DOHH2 (cell line): ENCODE measurements at regions not wholly inside any gene's neighbourhood (a gene's known extent, or its start where the extent isn't known, plus 50 kb on each side); places are given as distances from the start of the nearest gene placed in this dataset.

ENCODE experiments used
- H3F3A ChIP-seq: fragments of 200-600 bp; sonication (generic), shearing (Covaris generic); 2 replicates; pipeline ENCODE4 v1.6.0; 2016; ENCODE audit warnings: antibody characterized with exemption, mild to moderate bottlenecking; ENCODE audit not compliant: control insufficient read depth, insufficient read depth
- H3K27ac ChIP-seq: fragments of 200-600 bp; sonication (generic); 2 replicates; pipeline ENCODE4 v1.5.1; 2014; ENCODE audit warnings: low read depth, mild to moderate bottlenecking, low read length, moderate library complexity
- H3K27me3 ChIP-seq: fragments of 200-600 bp; sonication (generic); 2 replicates; pipeline ENCODE4 v1.6.1; 2014; ENCODE audit warnings: mild to moderate bottlenecking, low read length, mixed read lengths; ENCODE audit not compliant: control insufficient read depth
- H3K36me3 ChIP-seq: fragments of 200-600 bp; sonication (generic); 2 replicates; pipeline ENCODE4 v1.6.1; 2014; ENCODE audit warnings: mild to moderate bottlenecking, low read length, moderate library complexity, mixed read lengths; ENCODE audit not compliant: control insufficient read depth
- H3K4me1 ChIP-seq: fragments of 200-600 bp; sonication (generic); 2 replicates; pipeline ENCODE4 v1.6.1; 2014; ENCODE audit warnings: mild to moderate bottlenecking, low read length, mixed read lengths; ENCODE audit not compliant: control insufficient read depth
- H3K4me2 ChIP-seq: fragments of 200-600 bp; sonication (generic); 2 replicates; pipeline ENCODE4 v1.6.0; 2014; ENCODE audit warnings: mild to moderate bottlenecking, low read length, moderate library complexity
- H3K4me3 ChIP-seq: fragments of 200-600 bp; sonication (generic); 2 replicates; pipeline ENCODE4 v1.5.1; 2014; ENCODE audit warnings: mild to moderate bottlenecking, low read length, mixed read lengths
- H3K79me2 ChIP-seq: fragments of 200-600 bp; sonication (generic); 2 replicates; pipeline ENCODE4 v1.6.1; 2014; ENCODE audit warnings: mild to moderate bottlenecking, low read length, mixed read lengths; ENCODE audit not compliant: control insufficient read depth
- H3K9me2 ChIP-seq: fragments of 200-600 bp; sonication (generic); replicated peaks from 2 replicates; pipeline ENCODE4 v1.6.1; 2014; ENCODE audit warnings: mild to moderate bottlenecking, low read length, mixed read lengths; ENCODE audit not compliant: control insufficient read depth
- H3K9me3 ChIP-seq: fragments of 200-600 bp; sonication (generic); 2 replicates; pipeline ENCODE4 v1.6.1; 2014; ENCODE audit warnings: antibody characterized with exemption, low read length, mixed read lengths; ENCODE audit not compliant: control insufficient read depth, insufficient read depth
- H4K20me1 ChIP-seq: fragments of 200-600 bp; sonication (generic); 2 replicates; pipeline ENCODE4 v1.6.0; 2014; ENCODE audit warnings: low read depth, mild to moderate bottlenecking, antibody characterized with exemption, low read length, moderate library complexity; ENCODE audit not compliant: control insufficient read depth, insufficient read depth
- EZH2phosphoT487 ChIP-seq: fragments of 200-600 bp; sonication (generic); IDR thresholded peaks from 2 replicates; pipeline ENCODE4 v1.6.1; 2017; ENCODE audit warnings: borderline replicate concordance, mild to moderate bottlenecking, antibody characterized with exemption, low read length, moderate library complexity, mixed read lengths
- TF ChIP-seq, protein P1 (sequence below): fragments of 200-600 bp; sonication (generic); IDR thresholded peaks from one replicate; pipeline ENCODE4 v1.5.1; 2014; ENCODE audit warnings: antibody characterized with exemption, mild to moderate bottlenecking, low read depth, low read length; ENCODE audit not compliant: poor library complexity, severe bottlenecking

DNA sequence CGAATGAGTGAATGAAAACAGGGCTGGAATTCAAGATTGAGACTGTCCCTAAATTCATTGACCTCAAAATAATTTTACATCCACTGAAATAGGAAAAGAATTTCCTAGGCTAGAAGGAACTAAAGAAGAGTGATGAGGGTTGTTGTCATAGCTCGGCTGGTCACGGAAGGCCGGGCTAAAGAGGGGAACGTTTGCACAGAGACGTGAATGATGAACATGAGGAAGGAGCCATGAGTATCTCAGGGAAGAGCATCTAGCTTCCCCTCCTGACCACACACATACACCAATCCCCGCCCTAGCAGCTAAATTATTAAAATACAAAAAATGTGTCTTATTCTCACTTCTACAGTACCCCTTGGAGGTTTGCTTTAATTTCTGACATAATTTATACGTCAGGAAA lies 124.4 kb upstream of the ABCA1 start:
- no peaks in the 10 kb centered on the region for H3K9me3 ChIP-seq
- H3K4me2 ChIP-seq: no peak overlapping the region
- H3K27ac ChIP-seq: no peak overlapping the region
- no peaks in the 10 kb centered on the region for H3K4me1 ChIP-seq
- H4K20me1 ChIP-seq: no peaks in the 10 kb centered on the region
- no peak overlapping the region for H3K4me3 ChIP-seq
- TF ChIP-seq EZH2phosphoT487: no peak
- TF ChIP-seq, protein P1, sequence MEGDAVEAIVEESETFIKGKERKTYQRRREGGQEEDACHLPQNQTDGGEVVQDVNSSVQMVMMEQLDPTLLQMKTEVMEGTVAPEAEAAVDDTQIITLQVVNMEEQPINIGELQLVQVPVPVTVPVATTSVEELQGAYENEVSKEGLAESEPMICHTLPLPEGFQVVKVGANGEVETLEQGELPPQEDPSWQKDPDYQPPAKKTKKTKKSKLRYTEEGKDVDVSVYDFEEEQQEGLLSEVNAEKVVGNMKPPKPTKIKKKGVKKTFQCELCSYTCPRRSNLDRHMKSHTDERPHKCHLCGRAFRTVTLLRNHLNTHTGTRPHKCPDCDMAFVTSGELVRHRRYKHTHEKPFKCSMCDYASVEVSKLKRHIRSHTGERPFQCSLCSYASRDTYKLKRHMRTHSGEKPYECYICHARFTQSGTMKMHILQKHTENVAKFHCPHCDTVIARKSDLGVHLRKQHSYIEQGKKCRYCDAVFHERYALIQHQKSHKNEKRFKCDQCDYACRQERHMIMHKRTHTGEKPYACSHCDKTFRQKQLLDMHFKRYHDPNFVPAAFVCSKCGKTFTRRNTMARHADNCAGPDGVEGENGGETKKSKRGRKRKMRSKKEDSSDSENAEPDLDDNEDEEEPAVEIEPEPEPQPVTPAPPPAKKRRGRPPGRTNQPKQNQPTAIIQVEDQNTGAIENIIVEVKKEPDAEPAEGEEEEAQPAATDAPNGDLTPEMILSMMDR: no peak
- no peaks in the 10 kb centered on the region for H3F3A ChIP-seq
- H3K27me3 ChIP-seq: peaks cover 6% of the 10 kb centered on the region
- H3K9me2 ChIP-seq: no peaks in the 10 kb centered on the region
- H3K36me3 ChIP-seq: no peaks in the 10 kb centered on the region
- no peaks in the 10 kb centered on the region for H3K79me2 ChIP-seq

DNA sequence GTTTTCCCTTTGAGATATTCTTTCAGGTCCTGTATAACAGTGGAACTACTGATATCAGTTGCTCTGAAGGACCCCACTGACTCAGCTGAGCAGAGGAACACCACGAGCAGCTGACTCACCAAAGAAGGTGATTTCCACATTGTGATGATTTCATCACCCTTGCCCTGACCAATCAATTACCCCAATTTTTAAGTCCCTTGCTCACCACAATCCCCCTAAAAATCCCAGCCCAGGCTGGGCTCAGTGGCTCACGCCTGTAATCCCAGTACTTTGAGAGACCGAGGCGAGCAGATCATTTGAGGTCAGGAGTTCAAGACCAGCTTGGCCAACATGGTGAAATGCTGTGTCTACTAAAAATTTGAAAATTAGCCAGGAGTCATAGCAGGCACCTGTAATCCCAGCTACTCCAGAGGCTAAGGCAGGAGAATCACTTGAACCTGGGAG lies 125.3 kb upstream of the ABCA1 start:
- no peaks in the 10 kb centered on the region for H3K36me3 ChIP-seq
- H3K27me3 ChIP-seq: peaks cover 6% of the 10 kb centered on the region
- no peak overlapping the region for H3K4me3 ChIP-seq
- no peak overlapping the region for H3K4me2 ChIP-seq
- no peaks in the 10 kb centered on the region for H3K9me2 ChIP-seq
- no peaks in the 10 kb centered on the region for H3K79me2 ChIP-seq
- no peak overlapping the region for H3K27ac ChIP-seq
- no peaks in the 10 kb centered on the region for H3K9me3 ChIP-seq
- H3K4me1 ChIP-seq: no peaks in the 10 kb centered on the region
- TF ChIP-seq, protein P1: no peak
- no peak for TF ChIP-seq EZH2phosphoT487
- H3F3A ChIP-seq: no peaks in the 10 kb centered on the region
- H4K20me1 ChIP-seq: no peaks in the 10 kb centered on the region

DNA sequence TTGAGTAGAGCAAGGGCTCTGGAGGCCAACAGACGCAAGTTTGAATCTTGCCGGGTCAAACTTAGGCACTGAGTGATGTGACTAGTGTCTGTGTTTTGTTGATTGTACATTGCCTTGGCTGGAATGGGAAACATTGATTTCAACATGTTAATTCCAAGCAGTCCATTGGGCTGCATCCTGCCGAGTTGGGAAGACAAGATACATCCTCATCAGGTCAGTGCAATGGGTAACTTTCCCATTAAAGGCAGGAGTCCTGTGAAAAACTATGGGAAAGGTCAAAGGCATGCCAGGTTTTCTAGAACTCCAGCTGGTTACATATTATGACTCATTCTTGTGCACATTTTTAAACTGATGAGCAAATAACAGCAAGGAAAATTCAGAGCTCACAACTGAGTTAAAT lies 126.5 kb upstream of the ABCA1 start:
- H3F3A ChIP-seq: no peaks in the 10 kb centered on the region
- no peaks in the 10 kb centered on the region for H3K9me3 ChIP-seq
- no peak overlapping the region for H3K4me2 ChIP-seq
- no peaks in the 10 kb centered on the region for H3K4me1 ChIP-seq
- no peaks in the 10 kb centered on the region for H3K36me3 ChIP-seq
- peaks cover 6% of the 10 kb centered on the region for H3K27me3 ChIP-seq
- no peak overlapping the region for H3K27ac ChIP-seq
- no peak overlapping the region for H3K4me3 ChIP-seq
- no peaks in the 10 kb centered on the region for H3K79me2 ChIP-seq
- no peaks in the 10 kb centered on the region for H3K9me2 ChIP-seq
- no peaks in the 10 kb centered on the region for H4K20me1 ChIP-seq
- TF ChIP-seq, protein P1: no peak
- no peak for TF ChIP-seq EZH2phosphoT487

DNA sequence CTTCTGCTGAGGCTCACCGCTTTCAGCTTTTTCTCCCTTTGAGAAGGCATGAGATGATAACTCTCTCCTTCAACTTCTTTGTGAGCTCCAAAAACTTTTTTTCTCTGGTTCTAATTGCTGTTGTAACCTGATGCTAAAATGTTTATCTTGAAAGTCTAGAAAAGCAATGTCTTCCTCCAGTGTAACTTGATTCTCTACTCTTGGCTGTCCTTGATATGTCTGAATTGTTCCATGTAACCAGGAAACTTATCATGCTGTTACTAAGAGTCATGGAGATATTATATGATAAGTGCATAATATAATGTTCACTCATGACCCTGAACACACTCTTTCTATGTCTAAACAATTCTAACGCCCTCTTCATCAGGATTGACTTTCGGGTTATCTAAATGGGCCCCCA lies 128.0 kb upstream of the ABCA1 start:
- H3K27ac ChIP-seq: no peak overlapping the region

More for the DNA sequence above, 128.0 kb upstream of the ABCA1 start:
- H3K36me3 ChIP-seq: no peaks in the 10 kb centered on the region
- no peak overlapping the region for H3K4me3 ChIP-seq
- no peak for TF ChIP-seq EZH2phosphoT487
- TF ChIP-seq, protein P1: no peak
- H3K27me3 ChIP-seq: peaks cover 6% of the 10 kb centered on the region
- no peaks in the 10 kb centered on the region for H3K79me2 ChIP-seq
- H3K9me2 ChIP-seq: no peaks in the 10 kb centered on the region
- H4K20me1 ChIP-seq: no peaks in the 10 kb centered on the region
- no peak overlapping the region for H3K4me2 ChIP-seq
- no peaks in the 10 kb centered on the region for H3F3A ChIP-seq
- no peaks in the 10 kb centered on the region for H3K9me3 ChIP-seq
- H3K4me1 ChIP-seq: no peaks in the 10 kb centered on the region
